Endothelial cell of umbilical vein (primary cell): ENCODE measurements at regions not wholly inside any gene's neighbourhood (a gene's known extent, or its start where the extent isn't known, plus 50 kb on each side); places are given as distances from the start of the nearest gene placed in this dataset.
A peak's percentile ranks its signal among the peaks of the same experiment; 100 is the strongest.

Experiments
- FOS ChIP-seq: IDR thresholded peaks from 2 replicates; pipeline ENCODE4 v1.6.1; 2011; ENCODE audit warnings: mild to moderate bottlenecking, low read length, moderate library complexity, borderline replicate concordance; ENCODE audit not compliant: insufficient read depth
- POLR2AphosphoS5 ChIP-seq: IDR thresholded peaks from 2 replicates; pipeline ENCODE4 v1.6.1; 2012; ENCODE audit warnings: low read depth, mild to moderate bottlenecking, control low read depth, low read length, moderate library complexity; ENCODE audit not compliant: insufficient read depth
- TF ChIP-seq, protein P1 (sequence below), 2 donors: IDR thresholded peaks; 1 replicate in 1 of 2; 2 replicates in 1 of 2; pipeline ENCODE4 v1.5.1; 2011; ENCODE audit warnings: low read length in 2 of 2, mild to moderate bottlenecking in 2 of 2, moderate library complexity in 2 of 2, control low read depth in 1 of 2, inconsistent platforms in 1 of 2, low read depth in 1 of 2; ENCODE audit not compliant: insufficient read depth in 1 of 2; ENCODE audit errors: extremely low read depth in 1 of 2

- TF ChIP-seq, protein P1, sequence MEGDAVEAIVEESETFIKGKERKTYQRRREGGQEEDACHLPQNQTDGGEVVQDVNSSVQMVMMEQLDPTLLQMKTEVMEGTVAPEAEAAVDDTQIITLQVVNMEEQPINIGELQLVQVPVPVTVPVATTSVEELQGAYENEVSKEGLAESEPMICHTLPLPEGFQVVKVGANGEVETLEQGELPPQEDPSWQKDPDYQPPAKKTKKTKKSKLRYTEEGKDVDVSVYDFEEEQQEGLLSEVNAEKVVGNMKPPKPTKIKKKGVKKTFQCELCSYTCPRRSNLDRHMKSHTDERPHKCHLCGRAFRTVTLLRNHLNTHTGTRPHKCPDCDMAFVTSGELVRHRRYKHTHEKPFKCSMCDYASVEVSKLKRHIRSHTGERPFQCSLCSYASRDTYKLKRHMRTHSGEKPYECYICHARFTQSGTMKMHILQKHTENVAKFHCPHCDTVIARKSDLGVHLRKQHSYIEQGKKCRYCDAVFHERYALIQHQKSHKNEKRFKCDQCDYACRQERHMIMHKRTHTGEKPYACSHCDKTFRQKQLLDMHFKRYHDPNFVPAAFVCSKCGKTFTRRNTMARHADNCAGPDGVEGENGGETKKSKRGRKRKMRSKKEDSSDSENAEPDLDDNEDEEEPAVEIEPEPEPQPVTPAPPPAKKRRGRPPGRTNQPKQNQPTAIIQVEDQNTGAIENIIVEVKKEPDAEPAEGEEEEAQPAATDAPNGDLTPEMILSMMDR (IDR thresholded peaks at IDR 0.05; ENCODE audit: extremely low read depth in 1 of 2, insufficient read depth in 1 of 2, low read depth in 1 of 2, low read length in 2 of 2): peak; percentile 29 to 39
- TF ChIP-seq FOS: no peak
- no peak for TF ChIP-seq POLR2AphosphoS5
These were observed 91.8 kb downstream of the FOXD2 start for GRCh38 chr1:47529520-47530098.
